Prostate gland (tissue), 2 donors: ENCODE measurements at regions not wholly inside any gene's neighbourhood (a gene's known extent, or its start where the extent isn't known, plus 50 kb on each side); places are given as distances from the start of the nearest gene placed in this dataset.
"Not testable (repeated sequence)": the region's sequence is repeated elsewhere in the genome, so short reads cannot be mapped to it uniquely, and the experiment has no call there.

Source experiments
- POLR2A ChIP-seq: fragments of 450-650 bp; IDR thresholded peaks from one replicate; pipeline ENCODE4 v1.6.1; 2016; ENCODE audit warnings: antibody characterized with exemption, mild to moderate bottlenecking
- TF ChIP-seq, protein P1 (sequence below), 4 experiments: fragments of 200-600 bp in 2 of 4; fragments of 450-650 bp in 2 of 4; sonication (generic) in 2 of 4; IDR thresholded peaks; 1 replicate in 3 of 4; 2 replicates in 1 of 4; pipeline ENCODE4 v1.5.1; 2016 to 2019; ENCODE audit warnings: antibody characterized with exemption in 4 of 4, mild to moderate bottlenecking in 2 of 4, moderate library complexity in 2 of 4

DNA sequence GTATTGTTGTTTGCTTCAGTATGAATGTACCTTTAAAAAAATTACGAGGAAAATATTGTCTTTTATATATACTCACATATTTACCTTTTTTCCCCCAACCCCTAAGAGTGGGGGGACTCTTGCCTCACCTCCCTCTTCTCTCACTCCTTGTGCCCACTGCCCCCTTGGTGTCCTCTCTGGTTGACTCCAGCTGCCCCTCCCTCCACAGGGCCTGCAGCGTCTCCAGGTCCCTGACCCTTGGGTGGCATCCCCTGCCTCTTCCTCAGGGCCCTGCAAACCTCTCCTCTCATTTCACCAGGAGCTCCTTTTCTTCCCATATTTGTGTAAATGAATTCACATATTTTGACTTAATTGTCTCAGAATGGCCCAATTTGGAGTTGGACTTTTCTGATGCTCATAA lies 184.3 kb upstream of the GOLGA6L22 start:
- TF ChIP-seq, protein P1, sequence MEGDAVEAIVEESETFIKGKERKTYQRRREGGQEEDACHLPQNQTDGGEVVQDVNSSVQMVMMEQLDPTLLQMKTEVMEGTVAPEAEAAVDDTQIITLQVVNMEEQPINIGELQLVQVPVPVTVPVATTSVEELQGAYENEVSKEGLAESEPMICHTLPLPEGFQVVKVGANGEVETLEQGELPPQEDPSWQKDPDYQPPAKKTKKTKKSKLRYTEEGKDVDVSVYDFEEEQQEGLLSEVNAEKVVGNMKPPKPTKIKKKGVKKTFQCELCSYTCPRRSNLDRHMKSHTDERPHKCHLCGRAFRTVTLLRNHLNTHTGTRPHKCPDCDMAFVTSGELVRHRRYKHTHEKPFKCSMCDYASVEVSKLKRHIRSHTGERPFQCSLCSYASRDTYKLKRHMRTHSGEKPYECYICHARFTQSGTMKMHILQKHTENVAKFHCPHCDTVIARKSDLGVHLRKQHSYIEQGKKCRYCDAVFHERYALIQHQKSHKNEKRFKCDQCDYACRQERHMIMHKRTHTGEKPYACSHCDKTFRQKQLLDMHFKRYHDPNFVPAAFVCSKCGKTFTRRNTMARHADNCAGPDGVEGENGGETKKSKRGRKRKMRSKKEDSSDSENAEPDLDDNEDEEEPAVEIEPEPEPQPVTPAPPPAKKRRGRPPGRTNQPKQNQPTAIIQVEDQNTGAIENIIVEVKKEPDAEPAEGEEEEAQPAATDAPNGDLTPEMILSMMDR (IDR thresholded peaks at IDR 0.05): not testable (repeated sequence)
- not testable (repeated sequence) for TF ChIP-seq POLR2A
